Prostate gland (tissue), 2 donors: ENCODE measurements at regions not wholly inside any gene's neighbourhood (a gene's known extent, or its start where the extent isn't known, plus 50 kb on each side); places are given as distances from the start of the nearest gene placed in this dataset.

Source experiments
- DNase-seq: peaks from one replicate; pipeline ENCODE4 v3.0.0-alpha.2; 2019; ENCODE audit warnings: low spot score
- H3K27ac ChIP-seq, 2 donors: fragments of 200-600 bp; sonication (generic); 2 replicates each; pipeline ENCODE4 v1.5.1; 2017 to 2019
- H3K27me3 ChIP-seq: fragments of 200-600 bp; sonication (generic); replicated peaks from 2 replicates; pipeline ENCODE4 v1.5.1; 2019; ENCODE audit not compliant: insufficient read depth
- H3K36me3 ChIP-seq, 2 donors: fragments of 200-600 bp; sonication (generic); 1 replicate in 1 of 2; 2 replicates in 1 of 2; pipeline versions ENCODE4 v1.5.1 to v1.8.1; 2017 to 2019
- H3K4me1 ChIP-seq: fragments of 200-600 bp; sonication (generic); replicated peaks from 2 replicates; pipeline ENCODE4 v1.5.1; 2019
- H3K4me3 ChIP-seq, 2 donors: fragments of 200-600 bp; sonication (generic); 2 replicates each; pipeline ENCODE4 v1.5.1; 2017 to 2019
- H3K9me3 ChIP-seq: fragments of 200-600 bp; sonication (generic); 2 replicates; pipeline ENCODE4 v1.5.1; 2017
- CTCF ChIP-seq, 4 experiments: fragments of 200-600 bp in 2 of 4; fragments of 450-650 bp in 2 of 4; sonication (generic) in 2 of 4; IDR thresholded peaks; 1 replicate in 3 of 4; 2 replicates in 1 of 4; pipeline ENCODE4 v1.5.1; 2016 to 2019; ENCODE audit warnings: antibody characterized with exemption in 4 of 4, mild to moderate bottlenecking in 2 of 4, moderate library complexity in 2 of 4
- POLR2A ChIP-seq: fragments of 450-650 bp; IDR thresholded peaks from one replicate; pipeline ENCODE4 v1.6.1; 2016; ENCODE audit warnings: antibody characterized with exemption, mild to moderate bottlenecking
- POLR2AphosphoS5 ChIP-seq: sonication (generic); formaldehyde crosslinking; IDR thresholded peaks from one replicate; pipeline ENCODE4 v1.6.1; 2017; ENCODE audit warnings: antibody characterized with exemption
- WGBS: methylation state at CpG from one replicate; pipeline ENCODE4 v1.1.5; 2018; 5-methylcytosine and 5-hydroxymethylcytosine counted together
- intact Hi-C: fragments of 100-400 bp; cut with DNase I; formaldehyde crosslinking; loops from one replicate; pipeline ENCODE4 v1.14.2; 2022

GRCh38 chr5:121737120-121737519, 114.6 kb upstream of the FTMT start:
- no peaks in the 10 kb centered on the region for H3K9me3 ChIP-seq
- WGBS = 96% methylated on average over 2 of the region's 2 CpGs
- no peak for TF ChIP-seq POLR2A
- TF ChIP-seq POLR2AphosphoS5 = no peak
- TF ChIP-seq CTCF (IDR thresholded peaks at IDR 0.05) = no peak
- no peak for DNase-seq
- no peak overlapping the region for H3K4me3 ChIP-seq
- H3K27me3 ChIP-seq = no peaks in the 10 kb centered on the region
- no peaks in the 10 kb centered on the region for H3K36me3 ChIP-seq
- H3K27ac ChIP-seq = no peak overlapping the region
- no peaks in the 10 kb centered on the region for H3K4me1 ChIP-seq
- intact Hi-C loops = no loop called here

- no peaks in the 10 kb centered on the region for H3K4me1 ChIP-seq
- DNase-seq = no peak
- no peaks in the 10 kb centered on the region for H3K9me3 ChIP-seq
- H3K27ac ChIP-seq = no peak overlapping the region
- no peak overlapping the region for H3K4me3 ChIP-seq
- TF ChIP-seq POLR2AphosphoS5 = no peak
- TF ChIP-seq CTCF (IDR thresholded peaks at IDR 0.05) = no peak
- no peak for TF ChIP-seq POLR2A
- no peaks in the 10 kb centered on the region for H3K36me3 ChIP-seq
- intact Hi-C loops = no loop called here
- no peaks in the 10 kb centered on the region for H3K27me3 ChIP-seq
- 94% methylated on average over 3 of the region's 3 CpGs for WGBS
These were observed 110.5 kb upstream of the FTMT start for GRCh38 chr5:121741156-121741555.

DNA sequence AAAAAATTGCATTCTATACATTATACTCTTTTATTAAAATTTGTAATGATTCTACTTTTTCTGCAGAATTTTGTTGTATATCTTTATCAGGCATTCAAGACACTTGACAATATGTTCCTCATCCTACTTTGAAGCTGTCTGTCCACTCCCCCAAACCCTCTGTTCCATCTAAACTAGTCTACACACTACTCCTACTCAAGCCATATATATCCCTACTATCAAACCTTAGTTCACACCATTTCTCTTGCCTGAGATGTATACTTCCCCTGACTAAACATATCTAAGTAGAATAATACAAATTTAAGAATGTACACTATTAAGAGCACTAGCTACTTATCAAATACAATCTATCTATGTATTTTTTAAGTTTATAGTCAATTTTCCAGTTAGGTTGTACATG, 107.1 kb upstream of the FTMT start:
- no peak for TF ChIP-seq POLR2AphosphoS5
- TF ChIP-seq CTCF (IDR thresholded peaks at IDR 0.05) = no peak
- no peak for TF ChIP-seq POLR2A
- H3K27me3 ChIP-seq = no peaks in the 10 kb centered on the region
- no peak for DNase-seq
- H3K9me3 ChIP-seq = no peaks in the 10 kb centered on the region
- no peaks in the 10 kb centered on the region for H3K36me3 ChIP-seq
- no peak overlapping the region for H3K27ac ChIP-seq
- H3K4me1 ChIP-seq = no peaks in the 10 kb centered on the region
- no peak overlapping the region for H3K4me3 ChIP-seq
- intact Hi-C loops = no loop called here

GRCh38 chr5:121745407-121745806, 106.3 kb upstream of the FTMT start:
- intact Hi-C loops = no loop called here
- Histone ChIP-seq H3K4me3 (no peak overlapping the region), H3K27me3 (no peaks in the 10 kb centered on the region), H3K9me3 (no peaks in the 10 kb centered on the region), H3K36me3 (no peaks in the 10 kb centered on the region), H3K4me1 (no peaks in the 10 kb centered on the region), H3K27ac (no peak overlapping the region)
- no peak for DNase-seq
- TF ChIP-seq CTCF (IDR thresholded peaks at IDR 0.05) (no peak), POLR2AphosphoS5 (no peak), POLR2A (no peak)
- WGBS = 67% methylated on average over 1 of the region's 1 CpG

DNA sequence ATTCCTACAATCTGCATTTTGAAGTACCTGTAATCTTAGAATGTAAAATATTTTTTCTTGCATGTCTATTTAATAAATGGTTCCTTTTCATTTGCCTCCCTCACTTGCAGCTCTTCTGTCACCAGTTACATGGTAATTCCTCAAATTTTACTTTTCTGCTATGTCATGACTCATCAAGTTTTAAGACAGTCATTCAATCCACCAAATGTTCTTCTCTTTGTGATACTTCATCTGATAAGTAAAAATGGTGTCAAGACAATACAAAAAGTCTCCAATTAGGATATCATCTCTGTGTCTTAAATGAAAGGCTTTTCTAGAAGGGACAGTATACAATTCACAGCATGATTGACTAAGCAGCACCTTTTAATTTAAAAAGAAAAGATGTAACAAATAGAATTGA, 104.9 kb upstream of the FTMT start:
- Histone ChIP-seq H3K9me3 (no peaks in the 10 kb centered on the region), H3K27me3 (no peaks in the 10 kb centered on the region), H3K4me3 (no peak overlapping the region), H3K36me3 (no peaks in the 10 kb centered on the region), H3K4me1 (no peaks in the 10 kb centered on the region), H3K27ac (no peak overlapping the region)
- DNase-seq = no peak
- intact Hi-C loops = no loop called here
- TF ChIP-seq POLR2A = no peak
- TF ChIP-seq POLR2AphosphoS5 = no peak
- no peak for TF ChIP-seq CTCF (IDR thresholded peaks at IDR 0.05)
